ENCODE measurements at regions not wholly inside any gene's neighbourhood (a gene's known extent, or its start where the extent isn't known, plus 50 kb on each side); places are given as distances from the start of the nearest gene placed in this dataset.

DNA sequence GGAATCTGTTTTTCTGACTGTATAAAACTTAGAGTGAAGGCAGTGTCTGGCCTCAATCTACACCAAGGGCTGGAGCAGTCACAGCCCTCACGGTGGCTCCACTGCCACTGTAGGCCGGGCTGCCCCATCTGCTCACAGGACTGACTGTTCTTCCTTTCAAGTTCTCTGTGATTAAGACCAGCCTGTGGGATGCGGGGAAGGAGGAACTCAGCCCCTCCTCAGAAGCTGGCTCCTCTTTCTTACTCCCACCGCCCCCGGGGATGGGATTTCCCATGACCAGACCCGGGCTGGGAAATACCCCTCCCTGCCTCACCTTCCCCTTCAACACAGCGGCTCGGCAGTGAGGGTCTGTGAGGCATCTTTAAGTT, 106.0 kb downstream of the COPS8 start:
- POLR2A ChIA-PET: no interaction called here
- H3K4me1 Mint-ChIP-seq: no peaks in the 10 kb centered on the region
- no peaks in the 10 kb centered on the region for H3K36me3 Mint-ChIP-seq (ENCODE audit: low read depth)
- no peak overlapping the region for H3K4me3 Mint-ChIP-seq
- TF ChIP-seq, protein P1, sequence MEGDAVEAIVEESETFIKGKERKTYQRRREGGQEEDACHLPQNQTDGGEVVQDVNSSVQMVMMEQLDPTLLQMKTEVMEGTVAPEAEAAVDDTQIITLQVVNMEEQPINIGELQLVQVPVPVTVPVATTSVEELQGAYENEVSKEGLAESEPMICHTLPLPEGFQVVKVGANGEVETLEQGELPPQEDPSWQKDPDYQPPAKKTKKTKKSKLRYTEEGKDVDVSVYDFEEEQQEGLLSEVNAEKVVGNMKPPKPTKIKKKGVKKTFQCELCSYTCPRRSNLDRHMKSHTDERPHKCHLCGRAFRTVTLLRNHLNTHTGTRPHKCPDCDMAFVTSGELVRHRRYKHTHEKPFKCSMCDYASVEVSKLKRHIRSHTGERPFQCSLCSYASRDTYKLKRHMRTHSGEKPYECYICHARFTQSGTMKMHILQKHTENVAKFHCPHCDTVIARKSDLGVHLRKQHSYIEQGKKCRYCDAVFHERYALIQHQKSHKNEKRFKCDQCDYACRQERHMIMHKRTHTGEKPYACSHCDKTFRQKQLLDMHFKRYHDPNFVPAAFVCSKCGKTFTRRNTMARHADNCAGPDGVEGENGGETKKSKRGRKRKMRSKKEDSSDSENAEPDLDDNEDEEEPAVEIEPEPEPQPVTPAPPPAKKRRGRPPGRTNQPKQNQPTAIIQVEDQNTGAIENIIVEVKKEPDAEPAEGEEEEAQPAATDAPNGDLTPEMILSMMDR (IDR thresholded peaks at IDR 0.05): no peak
- H3K27ac Mint-ChIP-seq: no peak overlapping the region
- DNase-seq (no peak), ATAC-seq (ENCODE audit: low read depth) (no peak)
- CTCF ChIA-PET: no interaction called here
- H3K9me3 Mint-ChIP-seq: peaks cover 2% of the 10 kb centered on the region
- intact Hi-C loops (cut with micrococcal nuclease): no loop called here
- peaks cover 5% of the 10 kb centered on the region for H3K27me3 Mint-ChIP-seq

DNA sequence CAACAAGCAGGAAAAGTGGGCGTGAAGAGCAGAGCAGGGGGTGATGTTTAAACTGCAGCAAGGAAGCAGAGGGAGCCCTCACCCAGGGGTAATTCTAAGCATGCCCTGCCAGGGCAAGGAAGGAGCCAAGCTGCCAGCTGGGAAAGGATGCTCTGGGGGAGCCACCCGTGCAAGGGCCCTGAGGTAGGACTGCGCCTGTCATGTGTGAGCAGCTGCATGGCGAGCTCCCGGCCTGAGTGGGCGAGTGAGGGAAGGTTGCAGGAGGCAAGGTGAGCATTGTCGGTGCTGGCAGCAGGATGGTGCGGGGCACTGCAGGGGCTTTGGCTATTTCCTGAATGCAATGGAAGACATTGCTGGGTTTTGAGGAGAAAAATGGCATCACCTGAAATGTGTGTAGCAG, 107.2 kb downstream of the COPS8 start:
- ATAC-seq (ENCODE audit: low read depth): no peak
- intact Hi-C loops (cut with micrococcal nuclease): no loop called here
- CTCF ChIA-PET: no interaction called here
- Mint-ChIP-seq H3K36me3 (ENCODE audit: low read depth) (no peaks in the 10 kb centered on the region), H3K9me3 (peaks cover 2% of the 10 kb centered on the region), H3K27ac (no peak overlapping the region), H3K27me3 (peaks cover 5% of the 10 kb centered on the region), H3K4me3 (no peak overlapping the region), H3K4me1 (no peaks in the 10 kb centered on the region)
- no peak for DNase-seq
- POLR2A ChIA-PET: no interaction called here
- TF ChIP-seq, protein P1 (IDR thresholded peaks at IDR 0.05): no peak

DNA sequence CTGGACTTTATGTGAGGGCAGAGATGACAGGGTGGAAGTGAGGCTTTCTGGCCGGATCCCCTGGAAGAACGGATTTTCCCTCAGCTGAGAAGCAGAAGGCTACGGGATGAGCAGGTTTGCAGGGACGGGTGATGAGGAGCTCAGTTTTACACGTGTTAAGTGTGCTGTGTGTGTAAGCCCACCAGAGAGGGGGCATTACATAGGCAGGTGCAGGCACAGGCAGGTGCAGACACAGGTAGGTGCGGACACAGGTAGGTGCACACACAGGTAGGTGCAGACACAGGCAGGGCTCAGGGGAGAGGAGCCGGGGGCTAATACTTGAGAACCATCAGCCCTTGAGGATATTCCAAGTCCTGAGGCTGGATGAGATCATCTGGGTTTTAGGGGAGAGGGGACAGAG, 107.7 kb downstream of the COPS8 start:
- Mint-ChIP-seq H3K4me3 (no peak overlapping the region), H3K36me3 (ENCODE audit: low read depth) (no peaks in the 10 kb centered on the region), H3K4me1 (no peaks in the 10 kb centered on the region), H3K27me3 (peaks cover 5% of the 10 kb centered on the region), H3K9me3 (peaks cover 2% of the 10 kb centered on the region), H3K27ac (no peak overlapping the region)
- intact Hi-C loops (cut with micrococcal nuclease): no loop called here
- ATAC-seq (ENCODE audit: low read depth) (no peak), DNase-seq (no peak)
- TF ChIP-seq, protein P1 (IDR thresholded peaks at IDR 0.05): no peak
- POLR2A ChIA-PET: no interaction called here
- CTCF ChIA-PET: no interaction called here

DNA sequence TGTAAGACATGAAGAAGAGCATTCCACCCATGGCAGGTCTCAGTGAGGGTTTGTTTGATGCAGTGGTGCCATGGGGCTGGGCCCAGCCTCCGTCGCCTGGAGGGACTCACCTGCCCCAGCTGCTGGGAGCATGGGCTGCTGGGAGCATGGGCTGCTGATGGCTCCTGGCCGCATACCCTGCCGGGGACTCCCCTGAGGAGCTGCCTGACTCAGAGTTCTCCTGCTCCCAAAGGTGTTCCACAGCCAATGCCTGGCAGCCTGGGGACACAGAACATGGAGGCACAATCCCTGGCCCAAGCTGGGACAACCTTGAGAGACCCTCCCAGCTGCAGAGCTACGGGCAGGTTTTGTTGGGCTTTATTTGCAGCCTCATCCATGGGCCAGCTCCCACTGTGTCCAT, 108.4 kb downstream of the COPS8 start:
- ChIA-PET CTCF (no interaction called here), POLR2A (no interaction called here)
- intact Hi-C loops (cut with micrococcal nuclease): no loop called here
- H3K27ac Mint-ChIP-seq: no peak overlapping the region
- no peaks in the 10 kb centered on the region for H3K36me3 Mint-ChIP-seq (ENCODE audit: low read depth)
- peaks cover 2% of the 10 kb centered on the region for H3K9me3 Mint-ChIP-seq
- DNase-seq (no peak), ATAC-seq (ENCODE audit: low read depth) (no peak)
- H3K4me1 Mint-ChIP-seq: no peaks in the 10 kb centered on the region
- no peak overlapping the region for H3K4me3 Mint-ChIP-seq
- TF ChIP-seq, protein P1 (IDR thresholded peaks at IDR 0.05): no peak
- H3K27me3 Mint-ChIP-seq: peaks cover 5% of the 10 kb centered on the region

DNA sequence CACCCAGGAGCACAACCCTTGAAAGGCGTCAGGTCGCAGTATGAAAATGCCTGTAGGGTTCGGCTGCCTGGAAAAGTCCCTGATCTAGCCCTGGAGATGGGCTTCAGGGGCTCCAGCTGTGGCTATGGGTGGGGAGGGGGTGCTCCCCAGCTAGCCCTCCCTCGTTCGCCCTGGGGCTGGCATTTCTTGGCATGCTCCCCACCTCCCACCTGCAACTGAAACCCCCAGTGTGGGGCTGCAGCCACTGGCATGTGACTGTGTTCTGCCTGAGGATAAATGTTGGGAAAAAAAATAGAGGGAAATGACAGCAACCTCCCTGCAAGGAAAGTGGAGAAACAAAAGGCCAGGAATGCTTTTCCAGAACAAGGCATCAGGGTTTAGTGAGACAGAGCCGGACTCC, 109.2 kb downstream of the COPS8 start:
- Mint-ChIP-seq H3K4me1 (no peaks in the 10 kb centered on the region), H3K4me3 (no peak overlapping the region), H3K9me3 (no peaks in the 10 kb centered on the region), H3K27ac (no peak overlapping the region), H3K27me3 (peaks cover 5% of the 10 kb centered on the region), H3K36me3 (ENCODE audit: low read depth) (no peaks in the 10 kb centered on the region)
- CTCF ChIA-PET: no interaction called here
- TF ChIP-seq, protein P1 (IDR thresholded peaks at IDR 0.05): no peak
- POLR2A ChIA-PET: no interaction called here
- ATAC-seq (ENCODE audit: low read depth) (no peak), DNase-seq (no peak)
- intact Hi-C loops (cut with micrococcal nuclease): no loop called here
